Prostate gland (tissue), 2 donors: ENCODE measurements at regions not wholly inside any gene's neighbourhood (a gene's known extent, or its start where the extent isn't known, plus 50 kb on each side); places are given as distances from the start of the nearest gene placed in this dataset.
"Not testable (repeated sequence)": the region's sequence is repeated elsewhere in the genome, so short reads cannot be mapped to it uniquely, and the experiment has no call there.

Experiments
- DNase-seq: peaks from one replicate; pipeline ENCODE4 v3.0.0-alpha.2; 2019; ENCODE audit warnings: low spot score
- H3K27ac ChIP-seq, 2 donors: fragments of 200-600 bp; sonication (generic); 2 replicates each; pipeline ENCODE4 v1.5.1; 2017 to 2019
- H3K27me3 ChIP-seq: fragments of 200-600 bp; sonication (generic); replicated peaks from 2 replicates; pipeline ENCODE4 v1.5.1; 2019; ENCODE audit not compliant: insufficient read depth
- H3K36me3 ChIP-seq, 2 donors: fragments of 200-600 bp; sonication (generic); 1 replicate in 1 of 2; 2 replicates in 1 of 2; pipeline versions ENCODE4 v1.5.1 to v1.8.1; 2017 to 2019
- H3K4me1 ChIP-seq: fragments of 200-600 bp; sonication (generic); replicated peaks from 2 replicates; pipeline ENCODE4 v1.5.1; 2019
- H3K4me3 ChIP-seq, 2 donors: fragments of 200-600 bp; sonication (generic); 2 replicates each; pipeline ENCODE4 v1.5.1; 2017 to 2019
- H3K9me3 ChIP-seq: fragments of 200-600 bp; sonication (generic); 2 replicates; pipeline ENCODE4 v1.5.1; 2017
- POLR2A ChIP-seq: fragments of 450-650 bp; IDR thresholded peaks from one replicate; pipeline ENCODE4 v1.6.1; 2016; ENCODE audit warnings: antibody characterized with exemption, mild to moderate bottlenecking
- POLR2AphosphoS5 ChIP-seq: sonication (generic); formaldehyde crosslinking; IDR thresholded peaks from one replicate; pipeline ENCODE4 v1.6.1; 2017; ENCODE audit warnings: antibody characterized with exemption
- WGBS: methylation state at CpG from one replicate; pipeline ENCODE4 v1.1.5; 2018; 5-methylcytosine and 5-hydroxymethylcytosine counted together
- intact Hi-C: fragments of 100-400 bp; cut with DNase I; formaldehyde crosslinking; loops from one replicate; pipeline ENCODE4 v1.14.2; 2022
- TF ChIP-seq, protein P1 (sequence below), 4 experiments: fragments of 200-600 bp in 2 of 4; fragments of 450-650 bp in 2 of 4; sonication (generic) in 2 of 4; IDR thresholded peaks; 1 replicate in 3 of 4; 2 replicates in 1 of 4; pipeline ENCODE4 v1.5.1; 2016 to 2019; ENCODE audit warnings: antibody characterized with exemption in 4 of 4, mild to moderate bottlenecking in 2 of 4, moderate library complexity in 2 of 4

DNA sequence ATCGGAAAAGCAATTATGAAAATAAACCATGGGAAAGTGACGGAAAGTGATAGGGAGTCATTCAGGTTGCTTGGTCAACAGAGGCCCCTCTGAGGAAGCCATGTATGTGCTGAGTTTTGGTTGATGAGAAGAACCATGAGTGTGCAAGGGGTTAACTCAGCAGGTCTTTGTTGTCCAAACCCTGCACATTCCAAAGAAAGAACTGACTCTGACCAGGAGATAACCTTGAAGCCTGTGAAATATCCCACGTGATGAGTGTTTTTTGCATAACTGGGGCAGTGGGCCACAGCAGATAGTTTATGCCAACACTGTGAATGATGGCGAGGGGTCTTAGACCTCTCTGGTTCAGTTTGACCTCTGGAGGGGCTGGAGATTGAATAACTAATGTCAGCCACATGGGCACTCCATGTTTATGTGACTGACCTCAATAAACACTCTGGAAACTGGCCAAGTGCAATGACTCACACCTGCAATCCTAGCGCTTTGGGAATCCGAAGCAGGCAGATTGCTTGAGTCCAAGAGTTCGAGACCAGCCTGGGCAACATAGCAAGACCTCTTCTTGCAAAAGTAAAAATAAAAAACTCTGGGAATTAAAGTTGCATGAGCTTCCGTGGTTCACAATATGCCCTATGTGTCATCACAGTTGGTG is 154.0 kb upstream of the FOXK1 start:
- H3K27me3 ChIP-seq = no peaks in the 10 kb centered on the region
- no peaks in the 10 kb centered on the region for H3K9me3 ChIP-seq
- TF ChIP-seq POLR2A (no peak), POLR2AphosphoS5 (no peak)
- TF ChIP-seq, protein P1, sequence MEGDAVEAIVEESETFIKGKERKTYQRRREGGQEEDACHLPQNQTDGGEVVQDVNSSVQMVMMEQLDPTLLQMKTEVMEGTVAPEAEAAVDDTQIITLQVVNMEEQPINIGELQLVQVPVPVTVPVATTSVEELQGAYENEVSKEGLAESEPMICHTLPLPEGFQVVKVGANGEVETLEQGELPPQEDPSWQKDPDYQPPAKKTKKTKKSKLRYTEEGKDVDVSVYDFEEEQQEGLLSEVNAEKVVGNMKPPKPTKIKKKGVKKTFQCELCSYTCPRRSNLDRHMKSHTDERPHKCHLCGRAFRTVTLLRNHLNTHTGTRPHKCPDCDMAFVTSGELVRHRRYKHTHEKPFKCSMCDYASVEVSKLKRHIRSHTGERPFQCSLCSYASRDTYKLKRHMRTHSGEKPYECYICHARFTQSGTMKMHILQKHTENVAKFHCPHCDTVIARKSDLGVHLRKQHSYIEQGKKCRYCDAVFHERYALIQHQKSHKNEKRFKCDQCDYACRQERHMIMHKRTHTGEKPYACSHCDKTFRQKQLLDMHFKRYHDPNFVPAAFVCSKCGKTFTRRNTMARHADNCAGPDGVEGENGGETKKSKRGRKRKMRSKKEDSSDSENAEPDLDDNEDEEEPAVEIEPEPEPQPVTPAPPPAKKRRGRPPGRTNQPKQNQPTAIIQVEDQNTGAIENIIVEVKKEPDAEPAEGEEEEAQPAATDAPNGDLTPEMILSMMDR (IDR thresholded peaks at IDR 0.05) = no peak
- H3K27ac ChIP-seq = no peak overlapping the region
- no peak for DNase-seq
- no peaks in the 10 kb centered on the region for H3K4me1 ChIP-seq
- no peaks in the 10 kb centered on the region for H3K36me3 ChIP-seq
- no peak overlapping the region for H3K4me3 ChIP-seq
- 79% methylated on average over 8 of the region's 8 CpGs for WGBS
- intact Hi-C loops = no loop called here

- no peak overlapping the region for H3K4me3 ChIP-seq
- H3K36me3 ChIP-seq = no peaks in the 10 kb centered on the region
- 49% methylated on average over 7 of the region's 7 CpGs for WGBS
- no peaks in the 10 kb centered on the region for H3K4me1 ChIP-seq
- no peak overlapping the region for H3K27ac ChIP-seq
- TF ChIP-seq, protein P1 (IDR thresholded peaks at IDR 0.05) = no peak
- no peak for TF ChIP-seq POLR2A
- TF ChIP-seq POLR2AphosphoS5 = no peak
- no peak for DNase-seq
- no peaks in the 10 kb centered on the region for H3K27me3 ChIP-seq
- intact Hi-C loops = no loop called here
- no peaks in the 10 kb centered on the region for H3K9me3 ChIP-seq
These were observed 150.9 kb upstream of the FOXK1 start for GRCh38 chr7:4531236-4531635.

GRCh38 chr7:4533339-4533738 is 148.8 kb upstream of the FOXK1 start:
- intact Hi-C loops = not testable (repeated sequence)

GRCh38 chr7:4549681-4550080 is 132.4 kb upstream of the FOXK1 start:
- intact Hi-C loops = no loop called here
- no peak for DNase-seq
- 13% methylated on average over 1 of the region's 1 CpG for WGBS

More at GRCh38 chr7:4533339-4533738, 148.8 kb upstream of the FOXK1 start:
- not testable (repeated sequence) for DNase-seq, H3K4me1 ChIP-seq, H3K36me3 ChIP-seq, H3K9me3 ChIP-seq, H3K4me3 ChIP-seq, H3K27ac ChIP-seq, H3K27me3 ChIP-seq
- WGBS = 71% methylated on average over 12 of the region's 12 CpGs

GRCh38 chr7:4550117-4550516 is 132.0 kb upstream of the FOXK1 start:
- intact Hi-C loops = no loop called here
- Histone ChIP-seq H3K27me3 (peaks cover 1% of the 10 kb centered on the region), H3K9me3 (no peaks in the 10 kb centered on the region), H3K27ac (no peak overlapping the region), H3K36me3 (no peaks in the 10 kb centered on the region), H3K4me1 (no peaks in the 10 kb centered on the region), H3K4me3 (no peak overlapping the region)
- WGBS = 46% methylated on average over 1 of the region's 1 CpG
- no peak for DNase-seq
- TF ChIP-seq POLR2A (no peak), POLR2AphosphoS5 (no peak)
- TF ChIP-seq, protein P1 (IDR thresholded peaks at IDR 0.05) = no peak

More at GRCh38 chr7:4549681-4550080, 132.4 kb upstream of the FOXK1 start:
- no peaks in the 10 kb centered on the region for H3K4me1 ChIP-seq
- H3K36me3 ChIP-seq = no peaks in the 10 kb centered on the region
- H3K4me3 ChIP-seq = no peak overlapping the region
- TF ChIP-seq POLR2AphosphoS5 (no peak), POLR2A (no peak)
- TF ChIP-seq, protein P1 (IDR thresholded peaks at IDR 0.05) = no peak
- H3K27ac ChIP-seq = no peak overlapping the region
- H3K27me3 ChIP-seq = peaks cover 1% of the 10 kb centered on the region
- no peaks in the 10 kb centered on the region for H3K9me3 ChIP-seq
